B cell (primary cell): ENCODE measurements at regions not wholly inside any gene's neighbourhood (a gene's known extent, or its start where the extent isn't known, plus 50 kb on each side); places are given as distances from the start of the nearest gene placed in this dataset.

Source experiments
- ATAC-seq: fragments of 200-7000 bp; cut with Tn5 transposase; one replicate; pipeline ENCODE4 v1.10.0; 2021; ENCODE audit warnings: low read depth, mild to moderate bottlenecking, moderate number of reproducible peaks, moderate library complexity
- CTCF ChIA-PET: fragments of 350-600 bp; sonication (Branson Sonifier 250); formaldehyde crosslinking; loops from one replicate; lab custom pipeline; 2021; ENCODE audit warnings: antibody characterized with exemption, inconsistent platforms; lab: Charles Lee
- POLR2A ChIA-PET: fragments of 350-600 bp; sonication (Branson Sonifier 250); formaldehyde crosslinking; loops from one replicate; lab custom pipeline; 2021; ENCODE audit warnings: antibody characterized with exemption; lab: Charles Lee
- DNase-seq: peaks from one replicate; pipeline ENCODE4 v3.0.0; 2013
- H2AFZ ChIP-seq: 2 replicates; pipeline ENCODE4 v1.6.1; 2012; ENCODE audit warnings: mild to moderate bottlenecking, low read depth, low read length; ENCODE audit not compliant: insufficient read depth, poor library complexity, severe bottlenecking
- H3K27ac ChIP-seq, 2 donors: 1 replicate in 1 of 2; 2 replicates in 1 of 2; pipeline ENCODE4 v1.5.1; 2012 to 2013; ENCODE audit warnings: low read length in 2 of 2, mild to moderate bottlenecking in 2 of 2, moderate library complexity in 1 of 2
- H3K27me3 ChIP-seq, 4 experiments: fragments of 200-600 bp in 1 of 4; sonication (generic) in 1 of 4; replicated peaks in 1 of 4; 1 replicate in 2 of 4; 2 replicates in 2 of 4; pipeline versions ENCODE4 v1.6.1 to v1.7.0; 2013 to 2016; ENCODE audit warnings: low read length in 3 of 4, mild to moderate bottlenecking in 2 of 4, mixed read lengths in 1 of 4, moderate library complexity in 1 of 4; ENCODE audit not compliant: insufficient read depth in 4 of 4, control insufficient read depth in 3 of 4; ENCODE audit errors: control extremely low read depth in 1 of 4
- H3K36me3 ChIP-seq, 2 experiments: replicated peaks in 1 of 2; 1 replicate in 1 of 2; 2 replicates in 1 of 2; pipeline versions ENCODE4 v1.6.1 to v1.7.1; 2013; ENCODE audit warnings: low read length in 1 of 2; ENCODE audit not compliant: insufficient read depth in 2 of 2, control insufficient read depth in 1 of 2; ENCODE audit errors: control extremely low read depth in 1 of 2, extremely low read depth in 1 of 2
- H3K4me1 ChIP-seq, 2 donors: fragments of 200-600 bp in 1 of 2; sonication (generic) in 1 of 2; 1 replicate in 1 of 2; 2 replicates in 1 of 2; pipeline versions ENCODE4 v1.5.1 to v1.6.1; 2013 to 2017; ENCODE audit warnings: low read length in 2 of 2; ENCODE audit not compliant: control insufficient read depth in 2 of 2, insufficient read depth in 2 of 2
- H3K4me2 ChIP-seq: replicated peaks from 2 replicates; pipeline ENCODE3; 2012; ENCODE audit warnings: mild to moderate bottlenecking, low read depth, low read length; ENCODE audit not compliant: poor library complexity, severe bottlenecking
- H3K4me3 ChIP-seq, 5 experiments: fragments of 200-600 bp in 1 of 5; sonication (generic) in 1 of 5; 1 replicate in 3 of 5; 2 replicates in 2 of 5; pipeline versions ENCODE4 v1.5.1 to v1.7.0; 2011 to 2016; ENCODE audit warnings: low read length in 4 of 5, mild to moderate bottlenecking in 4 of 5, low read depth in 2 of 5, control low read depth in 1 of 5, moderate library complexity in 1 of 5; ENCODE audit not compliant: insufficient read depth in 1 of 5; ENCODE audit errors: control extremely low read depth in 1 of 5, extremely low read depth in 1 of 5
- H3K79me2 ChIP-seq: fragments of 200-600 bp; sonication (generic); one replicate; pipeline ENCODE4 v1.6.0; 2016; ENCODE audit warnings: low read length; ENCODE audit not compliant: control insufficient read depth, insufficient read depth
- H3K9ac ChIP-seq: fragments of 200-600 bp; sonication (generic); 2 replicates; pipeline ENCODE4 v1.6.1; 2017; ENCODE audit warnings: mild to moderate bottlenecking, low read length, moderate library complexity
- H3K9me3 ChIP-seq, 3 donors: one replicate each; pipeline versions ENCODE4 v1.6.1 to v1.7.1; 2013; ENCODE audit warnings: low read length in 2 of 3; ENCODE audit not compliant: control insufficient read depth in 2 of 3, insufficient read depth in 1 of 3; ENCODE audit errors: control extremely low read depth in 1 of 3
- H4K20me1 ChIP-seq: 2 replicates; pipeline ENCODE4 v1.6.0; 2012; ENCODE audit warnings: mild to moderate bottlenecking, low read length; ENCODE audit not compliant: insufficient read depth, control insufficient read depth, poor library complexity, severe bottlenecking
- H3K27ac Mint-ChIP-seq: one replicate; pipeline ENCODE4 v1.8.0; 2021; ENCODE audit warnings: mixed read lengths
- H3K27me3 Mint-ChIP-seq: one replicate; pipeline ENCODE4 v1.8.0; 2021; ENCODE audit warnings: mixed read lengths
- H3K4me1 Mint-ChIP-seq: one replicate; pipeline ENCODE4 v1.8.0; 2021; ENCODE audit warnings: mixed read lengths
- H3K4me3 Mint-ChIP-seq: one replicate; pipeline ENCODE4 v1.8.0; 2021; ENCODE audit warnings: mixed read lengths
- H3K9me3 Mint-ChIP-seq: one replicate; pipeline ENCODE4 v1.8.0; 2022; ENCODE audit warnings: mixed read lengths; ENCODE audit not compliant: insufficient read depth
- CTCF ChIP-seq: fragments of 200-600 bp; IDR thresholded peaks from one replicate; pipeline ENCODE4 v1.8.0; 2022; ENCODE audit warnings: antibody characterized with exemption, mild to moderate bottlenecking
- EZH2 ChIP-seq: IDR thresholded peaks from 2 replicates; pipeline ENCODE4 v1.6.1; 2012; ENCODE audit warnings: borderline replicate concordance, low read depth, mild to moderate bottlenecking, moderate library complexity, low read length; ENCODE audit not compliant: insufficient read depth, poor library complexity, severe bottlenecking
- WGBS: methylation state at CpG from one replicate; pipeline ENCODE4 v1.1.5; 2013; ENCODE audit warnings: missing lambda C conversion rate; ENCODE audit not compliant: insufficient coverage; 5-methylcytosine and 5-hydroxymethylcytosine counted together
- intact Hi-C: fragments of 100-400 bp; cut with micrococcal nuclease; formaldehyde crosslinking; loops from one replicate; pipeline ENCODE4 v1.10.0; 2022

- Histone ChIP-seq H3K79me2 (no peaks in the 10 kb centered on the region), H4K20me1 (no peaks in the 10 kb centered on the region), H3K27ac (no peak overlapping the region), H3K4me2 (no peak overlapping the region), H3K9me3 (peaks cover 0 to 17% (median 0%) of the 10 kb centered on the region in 3 donors), H3K36me3 (no peaks in the 10 kb centered on the region), H3K27me3 (no peaks in the 10 kb centered on the region), H3K4me3 (no peak overlapping the region), H3K9ac (no peak overlapping the region), H3K4me1 (no peaks in the 10 kb centered on the region), H2AFZ (no peak overlapping the region)
- POLR2A ChIA-PET: no interaction called here
- H3K27ac Mint-ChIP-seq: no peak overlapping the region
- WGBS: 89% methylated on average over 10 of the region's 10 CpGs
- no peak overlapping the region for H3K4me3 Mint-ChIP-seq
- no peaks in the 10 kb centered on the region for H3K27me3 Mint-ChIP-seq
- ATAC-seq (no peak), DNase-seq (no peak)
- intact Hi-C loops: no loop called here
- H3K9me3 Mint-ChIP-seq: peaks cover 7% of the 10 kb centered on the region
- CTCF ChIA-PET: no interaction called here
- TF ChIP-seq EZH2: no peak
- TF ChIP-seq CTCF: no peak
- no peaks in the 10 kb centered on the region for H3K4me1 Mint-ChIP-seq
Measured at GRCh38 chr4:173717581-173717980, 187.6 kb upstream of the HAND2 start.

- no peak overlapping the region for H3K4me2 ChIP-seq
- 72% methylated on average over 4 of the region's 5 CpGs for WGBS
- ChIA-PET POLR2A (no interaction called here), CTCF (no interaction called here)
- H3K4me1 Mint-ChIP-seq: no peaks in the 10 kb centered on the region
- H3K79me2 ChIP-seq: no peaks in the 10 kb centered on the region
- no peaks in the 10 kb centered on the region for H3K36me3 ChIP-seq
- H3K27me3 Mint-ChIP-seq: no peaks in the 10 kb centered on the region
- H2AFZ ChIP-seq: no peak overlapping the region
- peaks cover 0 to 21% (median 0%) of the 10 kb centered on the region in 3 donors for H3K9me3 ChIP-seq
- H3K4me3 Mint-ChIP-seq: no peak overlapping the region
- ATAC-seq (no peak), DNase-seq (no peak)
- intact Hi-C loops: no loop called here
- H3K27me3 ChIP-seq: no peaks in the 10 kb centered on the region
- TF ChIP-seq CTCF (no peak), EZH2 (no peak)
- no peak overlapping the region for H3K9ac ChIP-seq
- no peak overlapping the region for H3K27ac Mint-ChIP-seq
- no peaks in the 10 kb centered on the region for H4K20me1 ChIP-seq
- H3K9me3 Mint-ChIP-seq: peaks cover 7% of the 10 kb centered on the region
- no peak overlapping the region for H3K4me3 ChIP-seq
- no peak overlapping the region for H3K27ac ChIP-seq
- no peaks in the 10 kb centered on the region for H3K4me1 ChIP-seq
Measured at GRCh38 chr4:173714456-173714855, 184.4 kb upstream of the HAND2 start.
